ENCODE measurements at regions not wholly inside any gene's neighbourhood (a gene's known extent, or its start where the extent isn't known, plus 50 kb on each side); places are given as distances from the start of the nearest gene placed in this dataset.

- TF ChIP-seq CTCF (conservative IDR thresholded peaks at IDR 0.05) (no peak), ZFX (IDR thresholded peaks at IDR 0.05) (no peak)
- H3K27ac ChIP-seq, result no peak overlapping the region
Observed at GRCh38 chr4:123596805-123597204, 200.2 kb downstream of the SPRY1 start.

DNA sequence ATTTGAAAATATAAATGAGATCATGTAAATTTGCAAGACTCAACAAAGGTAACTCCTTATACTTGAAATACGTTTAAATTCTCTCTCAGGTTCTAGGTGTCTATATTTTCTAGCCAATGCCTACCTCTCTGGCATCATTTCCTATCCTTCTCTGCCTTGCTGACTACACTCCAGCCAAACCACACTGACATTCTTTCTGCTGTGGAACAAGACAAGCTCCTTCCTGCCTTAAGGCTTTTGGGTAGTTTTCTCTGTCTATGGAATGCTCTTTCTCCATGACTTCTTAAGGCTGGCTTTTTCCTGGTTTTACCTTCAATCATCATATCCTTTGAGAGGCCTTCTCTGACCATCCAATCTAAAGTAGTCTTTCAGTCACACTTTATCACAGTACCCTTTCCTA is 201.0 kb downstream of the SPRY1 start:
- TF ChIP-seq CTCF (conservative IDR thresholded peaks at IDR 0.05), result no peak
- TF ChIP-seq ZFX (IDR thresholded peaks at IDR 0.05), result no peak
- no peak overlapping the region for H3K27ac ChIP-seq

DNA sequence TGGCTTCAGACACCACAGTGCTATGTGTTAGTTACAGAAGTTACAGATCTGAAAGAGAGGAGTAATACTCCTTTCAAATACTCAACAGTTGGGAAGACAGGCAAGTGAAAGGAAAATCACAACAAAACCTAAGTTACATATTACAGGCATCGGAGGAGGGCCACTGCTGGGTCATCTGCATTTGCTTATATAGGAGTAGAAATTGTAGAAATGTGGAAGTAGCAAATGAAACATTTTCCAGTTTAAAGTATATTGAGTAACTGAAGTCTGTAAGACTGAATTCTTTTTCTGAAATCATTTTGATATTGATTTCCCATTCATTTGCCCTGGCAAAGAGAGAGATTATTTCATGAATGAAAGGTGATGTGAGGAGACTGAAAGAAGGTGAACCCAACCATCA is 201.7 kb downstream of the SPRY1 start:
- H3K27ac ChIP-seq, result no peak overlapping the region
- TF ChIP-seq ZFX (IDR thresholded peaks at IDR 0.05), result no peak
- no peak for TF ChIP-seq CTCF (conservative IDR thresholded peaks at IDR 0.05)

GRCh38 chr4:123599061-123599919 is 202.7 kb downstream of the SPRY1 start:
- TF ChIP-seq CTCF (conservative IDR thresholded peaks at IDR 0.05), result no peak
- TF ChIP-seq ZFX (IDR thresholded peaks at IDR 0.05), result no peak
- no peak overlapping the region for H3K27ac ChIP-seq

DNA sequence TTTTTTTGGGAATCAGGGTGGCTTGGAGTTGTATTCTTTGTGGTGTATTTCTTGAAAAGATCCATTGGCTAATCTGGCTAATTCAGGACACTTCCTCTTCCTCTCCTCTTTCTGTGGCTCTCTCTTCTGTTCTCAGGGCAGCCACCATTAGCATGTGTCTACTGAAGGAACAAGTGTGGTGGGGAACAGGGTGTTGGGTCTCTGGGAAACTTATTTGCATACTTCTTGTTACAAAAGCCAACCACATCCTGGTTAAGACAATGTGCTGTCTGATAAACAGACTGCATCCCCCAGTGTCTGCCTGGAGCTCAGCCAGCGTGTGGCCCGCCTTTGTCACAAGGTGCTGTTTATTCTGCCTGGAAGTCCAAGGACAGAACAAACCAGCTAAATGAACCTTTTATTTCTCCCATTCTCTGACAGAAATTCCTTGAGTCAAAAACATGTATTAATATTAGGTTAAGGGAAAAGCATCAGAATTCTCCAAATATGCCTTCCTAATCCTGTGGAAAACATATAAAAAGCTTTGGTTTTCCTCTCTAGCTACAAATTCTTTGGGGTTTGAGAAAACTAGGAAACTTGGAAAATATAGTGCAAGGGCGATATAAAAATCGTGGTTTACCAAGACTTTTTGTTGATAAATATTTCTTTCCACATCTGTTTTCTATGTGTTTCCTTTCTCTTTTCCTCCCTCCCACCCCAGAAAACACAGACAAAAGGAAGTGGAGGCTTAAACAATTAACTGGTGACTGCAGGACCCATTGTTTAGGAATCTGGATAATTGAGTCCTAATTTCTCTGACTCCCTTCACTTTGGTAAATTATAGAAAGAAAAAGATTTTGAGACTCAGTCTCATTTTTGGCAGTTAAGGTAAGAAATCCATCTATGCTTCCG is 203.6 kb downstream of the SPRY1 start:
- H3K27ac ChIP-seq, result no peak overlapping the region

DNA sequence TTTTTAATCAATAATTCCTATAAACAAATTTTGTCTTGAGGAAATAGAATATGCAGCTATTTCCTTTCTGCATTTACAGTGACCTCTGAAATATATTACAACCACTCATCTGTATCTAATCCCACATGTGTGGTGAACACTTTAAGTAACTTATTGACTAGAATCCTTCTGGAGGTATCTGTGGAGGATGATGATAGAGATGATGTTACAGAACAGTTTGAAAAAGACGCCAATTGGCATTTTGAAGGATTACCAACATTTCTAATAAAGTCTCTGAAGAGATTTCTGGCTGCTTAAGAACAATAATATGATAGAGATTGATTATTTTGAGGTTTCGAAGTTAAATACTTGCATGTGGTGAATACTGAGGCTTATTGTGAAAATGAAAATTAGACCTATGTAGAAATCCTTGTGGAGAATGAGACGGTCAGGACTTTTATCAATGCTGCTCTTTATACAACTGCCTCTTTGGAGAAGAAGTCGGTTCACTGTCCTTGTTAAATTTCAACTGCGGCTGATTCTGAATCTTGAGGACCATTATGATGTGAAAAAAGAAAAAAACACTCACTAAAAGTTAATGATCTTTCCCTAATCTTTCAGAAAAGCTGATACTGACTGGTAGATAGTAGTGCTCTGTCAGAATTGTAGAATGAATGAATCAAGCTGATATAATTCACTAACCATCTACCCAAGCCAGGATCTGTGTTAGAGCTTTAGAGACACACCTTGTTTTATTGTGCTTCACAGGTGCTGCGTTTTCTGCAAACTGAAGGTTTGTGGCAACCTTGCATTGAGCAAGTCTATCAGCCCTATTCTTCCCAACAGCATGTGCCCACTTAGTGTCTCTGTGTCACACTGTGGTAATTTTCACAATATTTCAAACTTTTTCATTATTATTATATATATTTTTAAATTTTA is 204.7 kb downstream of the SPRY1 start:
- H3K27ac ChIP-seq, result no peak overlapping the region
- TF ChIP-seq CTCF (conservative IDR thresholded peaks at IDR 0.05) (no peak), ZFX (IDR thresholded peaks at IDR 0.05) (no peak)

More for the DNA sequence above, 203.6 kb downstream of the SPRY1 start:
- no peak for TF ChIP-seq ZFX (IDR thresholded peaks at IDR 0.05)
- no peak for TF ChIP-seq CTCF (conservative IDR thresholded peaks at IDR 0.05)
